GM18505 (cell line): ENCODE measurements at regions not wholly inside any gene's neighbourhood (a gene's known extent, or its start where the extent isn't known, plus 50 kb on each side); places are given as distances from the start of the nearest gene placed in this dataset.
A peak's percentile ranks its signal among the peaks of the same experiment; 100 is the strongest.

Source experiments
- ATAC-seq: cut with Tn5 transposase; IDR thresholded peaks from one replicate; pipeline ENCODE4 v1.9.1; 2021; ENCODE audit not compliant: unreplicated experiment
- POLR2A ChIP-seq: IDR thresholded peaks from 4 replicates; pipeline ENCODE4 v1.6.1; 2011; ENCODE audit warnings: borderline replicate concordance; ENCODE audit not compliant: insufficient read depth, insufficient read length; ENCODE audit errors: extremely low read depth

- no peak for ATAC-seq
- no peak for TF ChIP-seq POLR2A
Observed at GRCh38 chr6:134117409-134117808, 65.0 kb upstream of the SLC2A12 start.

GRCh38 chr6:134115715-134116074 is 63.3 kb upstream of the SLC2A12 start:
- no peak for ATAC-seq

GRCh38 chr6:134114918-134115714 is 62.7 kb upstream of the SLC2A12 start:
- ATAC-seq = no peak
- no peak for TF ChIP-seq POLR2A

More at GRCh38 chr6:134115715-134116074, 63.3 kb upstream of the SLC2A12 start:
- no peak for TF ChIP-seq POLR2A

- no peak for ATAC-seq
- no peak for TF ChIP-seq POLR2A
Observed at GRCh38 chr6:134114489-134114888, 62.1 kb upstream of the SLC2A12 start.

GRCh38 chr6:134111726-134112125 is 59.3 kb upstream of the SLC2A12 start:
- ATAC-seq = no peak
- TF ChIP-seq POLR2A = no peak

GRCh38 chr6:134111062-134111677 is 58.7 kb upstream of the SLC2A12 start:
- TF ChIP-seq POLR2A = no peak
- peak; percentile 54 for ATAC-seq

GRCh38 chr6:134106702-134107101 is 54.3 kb upstream of the SLC2A12 start:
- TF ChIP-seq POLR2A = no peak
- no peak for ATAC-seq

GRCh38 chr6:134105940-134106339 is 53.5 kb upstream of the SLC2A12 start:
- no peak for ATAC-seq

GRCh38 chr6:134103006-134103405 is 50.6 kb upstream of the SLC2A12 start:
- no peak for ATAC-seq
- no peak for TF ChIP-seq POLR2A

More at GRCh38 chr6:134105940-134106339, 53.5 kb upstream of the SLC2A12 start:
- no peak for TF ChIP-seq POLR2A
